AG04450 (cell line): ENCODE measurements at regions not wholly inside any gene's neighbourhood (a gene's known extent, or its start where the extent isn't known, plus 50 kb on each side); places are given as distances from the start of the nearest gene placed in this dataset.

Experiments used
- CTCF ChIA-PET: fragments of 300-600, 350-600 bp; formaldehyde crosslinking; extraction: SDS; loops from one replicate; lab custom pipeline; 2022; ENCODE audit warnings: antibody characterized with exemption, inconsistent platforms; lab: Charles Lee
- POLR2A ChIA-PET: fragments of 350-600 bp; formaldehyde crosslinking; extraction: SDS; loops from one replicate; lab custom pipeline; 2021; ENCODE audit warnings: antibody characterized with exemption, inconsistent platforms; lab: Yijun Ruan, JAX
- DNase-seq: peaks from one replicate; pipeline ENCODE4 v3.0.0-alpha.2; 2011; ENCODE audit warnings: low read depth, low spot score
- H3K27ac ChIP-seq: one replicate; pipeline ENCODE4 v1.5.1; 2012; ENCODE audit warnings: low read depth, low read length, control low read depth
- H3K27me3 ChIP-seq: one replicate; pipeline ENCODE4 v1.6.0; 2012; ENCODE audit warnings: low read length; ENCODE audit not compliant: control insufficient read depth, insufficient read depth
- H3K4me3 ChIP-seq: 2 replicates; pipeline ENCODE4 v1.5.1; 2011; ENCODE audit warnings: mild to moderate bottlenecking, low read depth, low read length, control low read depth
- H3K9me3 ChIP-seq: 2 replicates; pipeline ENCODE4 v1.5.1; 2012; ENCODE audit warnings: low read length; ENCODE audit not compliant: control insufficient read depth, insufficient read depth
- TF ChIP-seq, protein P1 (sequence below): IDR thresholded peaks from 2 replicates; pipeline ENCODE4 v1.5.1; 2011; ENCODE audit warnings: low read depth, low read length, control low read depth, inconsistent platforms

DNA sequence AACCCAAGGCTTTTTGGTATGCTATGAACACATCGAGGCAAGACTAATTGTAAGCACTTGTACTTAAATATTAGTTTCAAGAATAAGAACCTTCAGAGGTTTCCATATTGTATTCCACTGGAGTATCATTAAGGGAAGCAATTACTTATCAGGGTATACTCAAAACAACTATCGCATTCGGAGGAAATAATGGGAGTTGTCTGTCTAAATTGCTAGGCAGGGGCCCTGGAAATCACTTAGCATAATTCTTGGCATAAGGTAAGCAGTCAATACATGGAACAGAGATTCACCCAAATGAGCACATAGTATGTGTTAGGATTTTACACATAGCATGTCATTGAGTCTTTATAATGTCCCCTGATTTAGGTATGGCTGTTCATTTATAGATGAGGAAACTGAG lies 249.4 kb downstream of the DHX15 start:
- TF ChIP-seq, protein P1, sequence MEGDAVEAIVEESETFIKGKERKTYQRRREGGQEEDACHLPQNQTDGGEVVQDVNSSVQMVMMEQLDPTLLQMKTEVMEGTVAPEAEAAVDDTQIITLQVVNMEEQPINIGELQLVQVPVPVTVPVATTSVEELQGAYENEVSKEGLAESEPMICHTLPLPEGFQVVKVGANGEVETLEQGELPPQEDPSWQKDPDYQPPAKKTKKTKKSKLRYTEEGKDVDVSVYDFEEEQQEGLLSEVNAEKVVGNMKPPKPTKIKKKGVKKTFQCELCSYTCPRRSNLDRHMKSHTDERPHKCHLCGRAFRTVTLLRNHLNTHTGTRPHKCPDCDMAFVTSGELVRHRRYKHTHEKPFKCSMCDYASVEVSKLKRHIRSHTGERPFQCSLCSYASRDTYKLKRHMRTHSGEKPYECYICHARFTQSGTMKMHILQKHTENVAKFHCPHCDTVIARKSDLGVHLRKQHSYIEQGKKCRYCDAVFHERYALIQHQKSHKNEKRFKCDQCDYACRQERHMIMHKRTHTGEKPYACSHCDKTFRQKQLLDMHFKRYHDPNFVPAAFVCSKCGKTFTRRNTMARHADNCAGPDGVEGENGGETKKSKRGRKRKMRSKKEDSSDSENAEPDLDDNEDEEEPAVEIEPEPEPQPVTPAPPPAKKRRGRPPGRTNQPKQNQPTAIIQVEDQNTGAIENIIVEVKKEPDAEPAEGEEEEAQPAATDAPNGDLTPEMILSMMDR = no peak
- no peaks in the 10 kb centered on the region for H3K27me3 ChIP-seq
- no peak for DNase-seq
- H3K9me3 ChIP-seq = no peaks in the 10 kb centered on the region
- H3K27ac ChIP-seq = no peak overlapping the region
- CTCF ChIA-PET = no interaction called here
- POLR2A ChIA-PET = no interaction called here
- H3K4me3 ChIP-seq = no peak overlapping the region

DNA sequence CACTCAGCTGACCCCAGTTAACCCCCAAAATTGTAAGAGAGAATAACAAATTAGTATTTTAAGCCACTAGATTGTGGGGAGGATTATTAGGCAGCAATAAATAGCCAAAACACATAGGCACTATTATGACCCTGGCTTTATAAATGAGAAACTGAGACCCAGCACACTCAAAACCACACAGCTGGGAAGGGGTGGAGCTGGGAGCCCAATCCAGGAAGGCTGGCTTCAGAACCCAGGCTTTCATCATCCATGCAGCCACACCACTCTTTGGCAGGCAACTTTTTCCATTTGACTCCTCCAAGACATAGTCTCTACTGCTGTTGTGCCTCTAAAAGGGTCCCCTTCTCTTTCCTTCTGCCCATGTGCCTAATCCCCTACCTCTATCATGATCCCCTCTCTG lies 253.8 kb downstream of the DHX15 start:
- TF ChIP-seq, protein P1 = no peak
- ChIA-PET CTCF (no interaction called here), POLR2A (no interaction called here)
- Histone ChIP-seq H3K4me3 (no peak overlapping the region), H3K9me3 (no peaks in the 10 kb centered on the region), H3K27me3 (no peaks in the 10 kb centered on the region), H3K27ac (no peak overlapping the region)
- DNase-seq = no peak

DNA sequence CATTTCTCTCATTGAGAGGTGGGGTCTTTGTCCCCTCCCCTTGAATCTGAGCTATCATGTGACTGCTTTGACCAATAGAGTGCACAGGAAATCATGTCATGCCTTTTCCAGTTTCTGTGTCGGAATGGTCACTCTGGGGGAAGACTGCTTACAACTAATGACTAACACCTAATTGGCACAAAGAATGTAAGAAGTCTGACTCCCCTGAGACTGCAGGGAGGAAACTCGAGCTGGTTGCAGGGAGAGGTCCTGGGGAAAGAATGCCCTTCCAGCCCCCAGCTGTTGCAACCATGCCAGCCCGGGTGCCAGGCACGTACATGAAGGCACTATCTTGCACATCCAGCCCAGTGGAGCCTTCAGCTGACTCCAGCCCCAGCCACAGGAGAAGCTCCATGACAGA lies 254.2 kb downstream of the DHX15 start:
- H3K27me3 ChIP-seq = no peaks in the 10 kb centered on the region
- H3K27ac ChIP-seq = no peak overlapping the region
- CTCF ChIA-PET = no interaction called here
- H3K9me3 ChIP-seq = no peaks in the 10 kb centered on the region
- no peak overlapping the region for H3K4me3 ChIP-seq
- POLR2A ChIA-PET = no interaction called here
- DNase-seq = no peak
- TF ChIP-seq, protein P1 = no peak

DNA sequence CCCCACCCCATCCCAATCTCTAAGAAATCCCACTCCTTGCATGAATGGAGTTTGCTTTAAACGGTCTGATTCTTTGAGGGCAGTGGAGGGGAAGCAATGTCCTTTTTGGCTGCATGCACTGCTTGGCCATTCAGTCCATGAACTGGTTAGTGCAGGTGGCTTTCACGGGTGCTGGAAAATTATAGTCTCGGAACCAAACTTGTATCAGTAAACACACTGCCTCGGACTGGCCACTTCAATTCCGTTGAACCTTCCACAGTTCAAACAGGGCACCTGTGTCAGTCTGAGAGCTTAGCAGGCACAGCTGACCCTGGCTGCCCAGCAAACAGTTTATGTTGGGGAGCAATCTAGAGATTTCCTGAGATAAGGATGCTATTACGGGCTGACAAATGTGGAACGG lies 255.6 kb downstream of the DHX15 start:
- CTCF ChIA-PET = interaction anchor here (0.6 kb wide), 1 partner anchor 827 kb away, joined by 3 read pairs; no protein-coding TSS in a partner anchor
- POLR2A ChIA-PET = no interaction called here

DNA sequence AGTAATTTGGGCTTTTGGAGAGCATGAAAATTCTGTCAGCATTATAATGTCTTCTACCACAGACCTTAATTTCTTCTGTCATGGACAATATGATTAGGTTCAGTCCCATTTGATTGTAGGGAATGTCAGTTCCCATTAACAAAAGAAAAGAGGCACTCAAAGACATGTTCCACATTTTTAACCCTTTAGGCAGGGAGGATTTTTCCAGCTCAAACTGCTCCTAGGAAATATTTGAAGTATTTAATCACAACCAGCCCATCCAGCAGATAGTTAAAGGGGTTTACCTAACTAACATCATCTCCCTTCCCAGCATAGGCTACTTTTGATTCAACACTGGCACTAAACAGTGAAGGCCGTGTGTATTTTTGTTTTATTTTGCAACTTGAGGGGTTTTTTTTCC lies 256.0 kb downstream of the DHX15 start:
- ChIA-PET CTCF (no interaction called here), POLR2A (no interaction called here)
- DNase-seq = no peak
- Histone ChIP-seq H3K4me3 (no peak overlapping the region), H3K9me3 (no peaks in the 10 kb centered on the region), H3K27ac (no peak overlapping the region), H3K27me3 (no peaks in the 10 kb centered on the region)
- TF ChIP-seq, protein P1 = no peak

More for the DNA sequence above, 255.6 kb downstream of the DHX15 start:
- no peak overlapping the region for H3K4me3 ChIP-seq
- no peak overlapping the region for H3K27ac ChIP-seq
- no peak for DNase-seq
- no peaks in the 10 kb centered on the region for H3K27me3 ChIP-seq
- TF ChIP-seq, protein P1 = no peak
- no peaks in the 10 kb centered on the region for H3K9me3 ChIP-seq
